Hepatocyte (in vitro differentiated cells): ENCODE measurements at regions not wholly inside any gene's neighbourhood (a gene's known extent, or its start where the extent isn't known, plus 50 kb on each side); places are given as distances from the start of the nearest gene placed in this dataset.
"Not testable (repeated sequence)": the region's sequence is repeated elsewhere in the genome, so short reads cannot be mapped to it uniquely, and the experiment has no call there.

Experiments
- EZH2phosphoT487 ChIP-seq: fragments of 200-600 bp; sonication (generic); IDR thresholded peaks from one replicate; pipeline ENCODE4 v1.6.1; 2018; ENCODE audit warnings: antibody characterized with exemption, mild to moderate bottlenecking, low read depth, moderate library complexity; ENCODE audit not compliant: unreplicated experiment, severe bottlenecking
- TF ChIP-seq, protein P1 (sequence below): fragments of 200-600 bp; sonication (generic); IDR thresholded peaks from 2 replicates; pipeline ENCODE4 v1.5.1; 2016; ENCODE audit warnings: antibody characterized with exemption, mild to moderate bottlenecking; ENCODE audit not compliant: poor library complexity

DNA sequence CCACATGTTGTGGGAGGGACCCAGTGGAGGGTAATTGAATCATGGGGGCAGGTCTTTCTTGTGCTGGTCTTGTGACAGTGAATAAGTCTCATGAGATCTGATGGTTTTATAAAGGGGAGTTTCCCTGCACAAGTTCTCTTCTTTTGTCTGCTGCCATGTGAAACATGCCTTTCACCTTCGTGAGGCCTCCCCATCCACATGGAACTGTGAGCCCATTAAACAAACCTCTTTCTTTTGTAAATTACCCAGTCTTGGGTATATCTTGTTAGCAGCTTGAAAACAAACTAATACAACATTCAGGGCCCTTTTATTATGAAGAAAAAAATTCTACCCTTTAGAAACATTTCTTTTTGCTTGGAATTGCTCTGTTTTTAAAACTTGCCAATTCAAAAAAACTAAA, 285.4 kb downstream of the GJA1 start:
- TF ChIP-seq, protein P1, sequence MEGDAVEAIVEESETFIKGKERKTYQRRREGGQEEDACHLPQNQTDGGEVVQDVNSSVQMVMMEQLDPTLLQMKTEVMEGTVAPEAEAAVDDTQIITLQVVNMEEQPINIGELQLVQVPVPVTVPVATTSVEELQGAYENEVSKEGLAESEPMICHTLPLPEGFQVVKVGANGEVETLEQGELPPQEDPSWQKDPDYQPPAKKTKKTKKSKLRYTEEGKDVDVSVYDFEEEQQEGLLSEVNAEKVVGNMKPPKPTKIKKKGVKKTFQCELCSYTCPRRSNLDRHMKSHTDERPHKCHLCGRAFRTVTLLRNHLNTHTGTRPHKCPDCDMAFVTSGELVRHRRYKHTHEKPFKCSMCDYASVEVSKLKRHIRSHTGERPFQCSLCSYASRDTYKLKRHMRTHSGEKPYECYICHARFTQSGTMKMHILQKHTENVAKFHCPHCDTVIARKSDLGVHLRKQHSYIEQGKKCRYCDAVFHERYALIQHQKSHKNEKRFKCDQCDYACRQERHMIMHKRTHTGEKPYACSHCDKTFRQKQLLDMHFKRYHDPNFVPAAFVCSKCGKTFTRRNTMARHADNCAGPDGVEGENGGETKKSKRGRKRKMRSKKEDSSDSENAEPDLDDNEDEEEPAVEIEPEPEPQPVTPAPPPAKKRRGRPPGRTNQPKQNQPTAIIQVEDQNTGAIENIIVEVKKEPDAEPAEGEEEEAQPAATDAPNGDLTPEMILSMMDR = not testable (repeated sequence)
- TF ChIP-seq EZH2phosphoT487 = not testable (repeated sequence)
